GM12872 (cell line): ENCODE measurements at regions not wholly inside any gene's neighbourhood (a gene's known extent, or its start where the extent isn't known, plus 50 kb on each side); places are given as distances from the start of the nearest gene placed in this dataset.

Experiments used
- TF ChIP-seq, protein P1 (sequence below): IDR thresholded peaks from 3 replicates; pipeline ENCODE4 v1.5.1; 2011; ENCODE audit warnings: low read depth, mild to moderate bottlenecking, low read length, moderate library complexity; ENCODE audit not compliant: insufficient read depth

DNA sequence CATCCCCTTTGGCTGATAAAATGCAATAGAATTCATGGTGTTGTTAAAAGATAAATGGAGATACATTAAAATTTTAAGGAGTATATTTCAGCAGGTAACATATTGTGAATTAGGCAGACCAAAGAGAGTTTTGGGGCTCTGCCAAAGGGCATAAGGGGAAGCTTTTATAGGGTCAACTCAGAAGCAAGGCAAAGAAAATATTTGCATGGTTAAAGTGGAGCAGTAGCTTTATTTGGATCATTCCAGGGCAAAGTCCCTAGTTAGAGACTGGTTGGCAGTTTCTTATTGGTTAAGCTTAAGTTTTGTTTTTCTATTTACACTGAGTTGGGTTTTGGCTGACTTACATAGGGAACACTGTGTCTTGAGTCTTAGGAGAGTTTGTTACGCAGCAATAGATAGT, 75.1 kb upstream of the CA10 start:
- TF ChIP-seq, protein P1, sequence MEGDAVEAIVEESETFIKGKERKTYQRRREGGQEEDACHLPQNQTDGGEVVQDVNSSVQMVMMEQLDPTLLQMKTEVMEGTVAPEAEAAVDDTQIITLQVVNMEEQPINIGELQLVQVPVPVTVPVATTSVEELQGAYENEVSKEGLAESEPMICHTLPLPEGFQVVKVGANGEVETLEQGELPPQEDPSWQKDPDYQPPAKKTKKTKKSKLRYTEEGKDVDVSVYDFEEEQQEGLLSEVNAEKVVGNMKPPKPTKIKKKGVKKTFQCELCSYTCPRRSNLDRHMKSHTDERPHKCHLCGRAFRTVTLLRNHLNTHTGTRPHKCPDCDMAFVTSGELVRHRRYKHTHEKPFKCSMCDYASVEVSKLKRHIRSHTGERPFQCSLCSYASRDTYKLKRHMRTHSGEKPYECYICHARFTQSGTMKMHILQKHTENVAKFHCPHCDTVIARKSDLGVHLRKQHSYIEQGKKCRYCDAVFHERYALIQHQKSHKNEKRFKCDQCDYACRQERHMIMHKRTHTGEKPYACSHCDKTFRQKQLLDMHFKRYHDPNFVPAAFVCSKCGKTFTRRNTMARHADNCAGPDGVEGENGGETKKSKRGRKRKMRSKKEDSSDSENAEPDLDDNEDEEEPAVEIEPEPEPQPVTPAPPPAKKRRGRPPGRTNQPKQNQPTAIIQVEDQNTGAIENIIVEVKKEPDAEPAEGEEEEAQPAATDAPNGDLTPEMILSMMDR, result no peak

GRCh38 chr17:52233176-52233575, 74.7 kb upstream of the CA10 start:
- TF ChIP-seq, protein P1, result no peak

- TF ChIP-seq, protein P1, result no peak
These were observed 70.3 kb upstream of the CA10 start for GRCh38 chr17:52228823-52229222.

GRCh38 chr17:52227926-52228325, 69.4 kb upstream of the CA10 start:
- TF ChIP-seq, protein P1, result no peak

- TF ChIP-seq, protein P1, result no peak
These were observed 54.9 kb upstream of the CA10 start for GRCh38 chr17:52213451-52213850.

GRCh38 chr17:52212851-52213250, 54.3 kb upstream of the CA10 start:
- TF ChIP-seq, protein P1, result no peak

DNA sequence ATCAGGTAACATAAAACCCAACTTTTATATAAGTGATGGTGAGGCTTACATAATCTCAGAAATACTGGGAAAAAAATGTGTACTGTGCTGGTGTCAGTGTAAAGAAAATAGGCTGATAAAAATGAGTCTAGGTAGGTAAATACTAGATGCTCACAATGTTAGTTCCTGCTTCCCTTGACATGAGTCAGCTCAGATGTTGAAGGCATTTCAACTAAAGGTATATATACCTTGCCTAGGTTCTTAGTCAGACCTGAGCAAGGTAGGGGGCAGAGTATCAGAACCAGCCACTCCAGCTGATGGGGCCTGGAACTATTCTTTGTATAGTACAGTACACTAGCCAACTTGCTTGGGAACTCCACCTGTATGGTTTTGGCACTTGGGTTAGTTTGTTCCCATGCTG, 51.0 kb upstream of the CA10 start:
- TF ChIP-seq, protein P1, result no peak
